Endodermal cell (in vitro differentiated cells): ENCODE measurements at regions not wholly inside any gene's neighbourhood (a gene's known extent, or its start where the extent isn't known, plus 50 kb on each side); places are given as distances from the start of the nearest gene placed in this dataset.

ENCODE experiments used
- DNase-seq: peaks from one replicate; pipeline ENCODE4 v3.0.0-alpha.2; 2017
- H3K27ac ChIP-seq: 2 replicates; pipeline ENCODE4 v1.5.1; 2013; ENCODE audit warnings: mild to moderate bottlenecking, low read depth, low read length, moderate library complexity
- H3K27me3 ChIP-seq: 2 replicates; pipeline ENCODE4 v1.6.1; 2013; ENCODE audit warnings: mild to moderate bottlenecking, low read length, moderate library complexity; ENCODE audit not compliant: insufficient read depth, control insufficient read depth, poor library complexity, severe bottlenecking
- H3K36me3 ChIP-seq: 2 replicates; pipeline ENCODE4 v1.7.0; 2013; ENCODE audit warnings: mild to moderate bottlenecking, low read length, moderate library complexity; ENCODE audit not compliant: control insufficient read depth, insufficient read depth
- H3K4me1 ChIP-seq: one replicate; pipeline ENCODE4 v1.7.0; 2013; ENCODE audit warnings: low read length; ENCODE audit not compliant: control insufficient read depth, insufficient read depth
- H3K4me3 ChIP-seq: 2 replicates; pipeline ENCODE4 v1.5.1; 2013; ENCODE audit warnings: mild to moderate bottlenecking, low read length, moderate library complexity
- H3K9ac ChIP-seq: 2 replicates; pipeline ENCODE4 v1.6.1; 2013; ENCODE audit warnings: mild to moderate bottlenecking, low read length, moderate library complexity; ENCODE audit not compliant: poor library complexity, severe bottlenecking; ENCODE audit errors: extremely low read depth
- H3K9me3 ChIP-seq: 2 replicates; pipeline ENCODE4 v1.6.1; 2013; ENCODE audit warnings: mild to moderate bottlenecking, low read length, moderate library complexity; ENCODE audit not compliant: control insufficient read depth
- H3K27ac Mint-ChIP-seq: 2 replicates; pipeline ENCODE4 v1.8.0; 2020; ENCODE audit warnings: mixed read lengths
- H3K27me3 Mint-ChIP-seq: 2 replicates; pipeline ENCODE4 v1.8.0; 2021; ENCODE audit warnings: mild to moderate bottlenecking, mixed read lengths; ENCODE audit not compliant: insufficient read depth
- H3K36me3 Mint-ChIP-seq: 2 replicates; pipeline ENCODE4 v1.8.0; 2020; ENCODE audit warnings: low read depth, mixed read lengths
- H3K4me1 Mint-ChIP-seq: 2 replicates; pipeline ENCODE4 v1.8.0; 2020; ENCODE audit warnings: mixed read lengths
- H3K4me3 Mint-ChIP-seq: 2 replicates; pipeline ENCODE4 v1.8.0; 2020; ENCODE audit warnings: mild to moderate bottlenecking, moderate library complexity, mixed read lengths
- H3K9me3 Mint-ChIP-seq: 2 replicates; pipeline ENCODE4 v1.8.0; 2020; ENCODE audit warnings: mild to moderate bottlenecking, mixed read lengths
- WGBS, 2 experiments: methylation state at CpG; one replicate each; pipeline versions ENCODE4 v1.1.5 to v1.1.7; 2013; ENCODE audit warnings: missing lambda C conversion rate in 2 of 2, mixed read lengths in 1 of 2; ENCODE audit not compliant: insufficient coverage in 1 of 2, insufficient read length in 1 of 2; 5-methylcytosine and 5-hydroxymethylcytosine counted together
- TF ChIP-seq, protein P1 (sequence below): fragments of 200-600 bp; sonication (generic); conservative IDR thresholded peaks from 2 replicates; pipeline ENCODE4 v1.5.0; 2021; ENCODE audit warnings: antibody characterized with exemption, mild to moderate bottlenecking

DNA sequence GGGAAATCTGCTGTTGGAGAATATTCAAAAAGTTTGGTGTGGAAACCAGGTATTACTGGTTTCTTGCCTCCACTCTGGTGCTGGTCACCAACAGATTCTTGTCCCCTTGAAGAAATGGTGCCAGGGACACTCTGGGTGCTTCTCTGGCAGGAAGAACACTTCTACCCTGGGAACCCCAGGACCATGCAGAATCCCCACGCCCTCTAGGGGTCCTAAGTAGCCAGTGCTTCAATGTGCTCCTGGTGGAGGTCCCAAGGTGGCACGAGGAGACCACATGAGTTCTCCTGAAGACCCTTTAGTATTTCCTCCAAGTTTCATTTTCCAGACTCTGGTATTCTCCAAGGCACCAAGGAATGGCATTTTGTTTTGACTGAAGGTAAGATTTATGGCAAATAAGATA, 380.6 kb downstream of the TSN start:
- Mint-ChIP-seq H3K9me3 (peaks cover 10% of the 10 kb centered on the region), H3K4me1 (peaks cover 21% of the 10 kb centered on the region), H3K36me3 (no peaks in the 10 kb centered on the region), H3K27me3 (peaks cover 2% of the 10 kb centered on the region), H3K4me3 (no peak overlapping the region), H3K27ac (no peak overlapping the region)
- no peaks in the 10 kb centered on the region for H3K27me3 ChIP-seq
- 33 to 60% methylated on average over 1 to 2 of the region's 2 CpGs for WGBS, 2 experiments
- no peaks in the 10 kb centered on the region for H3K4me1 ChIP-seq
- no peak overlapping the region for H3K4me3 ChIP-seq
- no peaks in the 10 kb centered on the region for H3K36me3 ChIP-seq
- TF ChIP-seq, protein P1, sequence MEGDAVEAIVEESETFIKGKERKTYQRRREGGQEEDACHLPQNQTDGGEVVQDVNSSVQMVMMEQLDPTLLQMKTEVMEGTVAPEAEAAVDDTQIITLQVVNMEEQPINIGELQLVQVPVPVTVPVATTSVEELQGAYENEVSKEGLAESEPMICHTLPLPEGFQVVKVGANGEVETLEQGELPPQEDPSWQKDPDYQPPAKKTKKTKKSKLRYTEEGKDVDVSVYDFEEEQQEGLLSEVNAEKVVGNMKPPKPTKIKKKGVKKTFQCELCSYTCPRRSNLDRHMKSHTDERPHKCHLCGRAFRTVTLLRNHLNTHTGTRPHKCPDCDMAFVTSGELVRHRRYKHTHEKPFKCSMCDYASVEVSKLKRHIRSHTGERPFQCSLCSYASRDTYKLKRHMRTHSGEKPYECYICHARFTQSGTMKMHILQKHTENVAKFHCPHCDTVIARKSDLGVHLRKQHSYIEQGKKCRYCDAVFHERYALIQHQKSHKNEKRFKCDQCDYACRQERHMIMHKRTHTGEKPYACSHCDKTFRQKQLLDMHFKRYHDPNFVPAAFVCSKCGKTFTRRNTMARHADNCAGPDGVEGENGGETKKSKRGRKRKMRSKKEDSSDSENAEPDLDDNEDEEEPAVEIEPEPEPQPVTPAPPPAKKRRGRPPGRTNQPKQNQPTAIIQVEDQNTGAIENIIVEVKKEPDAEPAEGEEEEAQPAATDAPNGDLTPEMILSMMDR = peak; percentile 84
- no peak overlapping the region for H3K9ac ChIP-seq
- peak; percentile 69 for DNase-seq
- no peak overlapping the region for H3K27ac ChIP-seq
- peaks cover 8% of the 10 kb centered on the region for H3K9me3 ChIP-seq

DNA sequence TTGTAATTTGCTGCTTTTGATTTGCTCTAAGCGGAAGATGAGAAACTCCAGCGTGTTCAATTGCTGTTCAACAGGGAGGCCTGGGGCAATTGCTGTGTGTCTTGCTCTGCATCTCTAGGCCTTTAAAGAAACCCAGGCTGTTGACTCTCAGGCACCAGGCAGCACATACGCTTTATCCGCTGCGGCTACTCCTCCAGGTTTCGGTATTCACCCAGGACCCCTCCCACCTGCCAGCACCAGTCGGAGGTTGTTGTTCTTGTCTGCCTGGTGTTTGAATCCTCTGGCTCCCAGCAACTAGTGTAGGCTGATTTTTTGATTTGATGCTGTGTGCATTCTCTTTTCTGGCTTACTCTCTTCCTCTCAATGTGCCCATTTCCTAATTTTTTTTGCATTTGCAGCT, 383.1 kb downstream of the TSN start:
- H3K4me1 ChIP-seq = no peaks in the 10 kb centered on the region
- no peaks in the 10 kb centered on the region for H3K27me3 ChIP-seq
- Mint-ChIP-seq H3K4me3 (no peak overlapping the region), H3K9me3 (peaks cover 9% of the 10 kb centered on the region), H3K36me3 (no peaks in the 10 kb centered on the region), H3K4me1 (peaks cover 21% of the 10 kb centered on the region), H3K27me3 (peaks cover 3% of the 10 kb centered on the region), H3K27ac (no peak overlapping the region)
- no peak overlapping the region for H3K27ac ChIP-seq
- H3K9ac ChIP-seq = no peak overlapping the region
- H3K9me3 ChIP-seq = peaks cover 6% of the 10 kb centered on the region
- DNase-seq = peak; percentile 73
- no peak overlapping the region for H3K4me3 ChIP-seq
- no peaks in the 10 kb centered on the region for H3K36me3 ChIP-seq
- TF ChIP-seq, protein P1 = no peak
- 84 to 100% methylated on average over 2 to 7 of the region's 7 CpGs for WGBS, 2 experiments

DNA sequence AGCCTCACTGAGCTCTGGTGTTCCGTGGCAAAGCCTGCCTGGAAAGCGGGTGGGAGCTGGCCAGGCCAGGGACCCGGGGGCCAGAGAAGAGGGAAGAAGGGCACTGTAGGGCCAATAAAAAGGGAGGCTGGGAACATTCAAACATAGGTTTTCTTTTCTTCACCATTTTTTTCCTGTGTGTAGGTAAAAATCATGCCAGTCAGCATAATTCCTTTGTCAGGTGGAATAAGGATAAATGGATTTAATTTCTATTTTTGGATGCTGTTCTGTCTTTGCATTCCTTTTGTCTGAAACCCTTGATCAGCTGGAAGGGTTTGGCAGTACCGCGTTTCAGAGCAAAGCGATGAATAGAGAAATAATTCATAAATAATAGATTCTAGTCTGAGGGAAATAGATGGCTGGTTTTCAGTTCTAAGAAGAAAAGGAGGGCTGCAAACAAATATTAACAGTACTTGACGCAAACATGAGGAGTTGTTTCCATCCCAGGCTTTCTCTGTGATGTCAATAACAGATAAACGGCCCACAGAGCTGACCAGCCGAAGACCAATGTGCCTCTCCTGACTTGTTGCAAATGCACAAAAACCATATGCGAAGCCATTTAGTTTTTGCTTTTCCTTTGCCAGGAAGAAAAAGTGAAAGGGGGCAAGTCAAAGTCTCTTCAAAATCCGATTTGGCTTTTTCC, 384.4 kb downstream of the TSN start:
- Histone ChIP-seq H3K9ac (no peak overlapping the region), H3K9me3 (no peaks in the 10 kb centered on the region), H3K4me1 (no peaks in the 10 kb centered on the region), H3K27me3 (no peaks in the 10 kb centered on the region), H3K4me3 (no peak overlapping the region), H3K27ac (no peak overlapping the region), H3K36me3 (no peaks in the 10 kb centered on the region)
- TF ChIP-seq, protein P1 = no peak
- WGBS, 2 experiments = 88 to 98% methylated on average over 6 to 11 of the region's 11 CpGs
- DNase-seq = no peak
- Mint-ChIP-seq H3K4me1 (peaks cover 21% of the 10 kb centered on the region), H3K4me3 (no peak overlapping the region), H3K27ac (no peak overlapping the region), H3K36me3 (no peaks in the 10 kb centered on the region), H3K27me3 (peaks cover 3% of the 10 kb centered on the region), H3K9me3 (peaks cover 9% of the 10 kb centered on the region)
